ENCODE measurements at regions not wholly inside any gene's neighbourhood (a gene's known extent, or its start where the extent isn't known, plus 50 kb on each side); places are given as distances from the start of the nearest gene placed in this dataset.
"Not testable (repeated sequence)": the region's sequence is repeated elsewhere in the genome, so short reads cannot be mapped to it uniquely, and the experiment has no call there.

DNA sequence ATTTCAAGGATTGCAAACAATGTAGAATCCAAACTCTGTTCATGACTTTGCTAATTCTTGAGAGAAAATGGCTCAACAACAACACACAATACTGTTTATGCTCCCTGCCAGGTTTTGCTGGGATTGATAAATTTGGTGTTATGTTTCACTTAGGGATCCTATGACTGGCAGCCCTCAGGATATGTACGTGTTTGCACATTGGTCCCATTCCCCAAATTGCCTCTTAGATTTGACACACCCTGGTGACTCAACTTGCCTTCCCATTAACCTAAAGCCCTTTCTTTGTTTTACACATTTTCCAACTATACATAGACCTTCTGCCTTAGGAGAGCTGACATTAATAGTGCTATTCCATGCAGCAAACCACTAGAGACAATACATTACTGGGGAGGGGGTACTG is 809.4 kb upstream of the AMELY start:
- no peak for DNase-seq

DNA sequence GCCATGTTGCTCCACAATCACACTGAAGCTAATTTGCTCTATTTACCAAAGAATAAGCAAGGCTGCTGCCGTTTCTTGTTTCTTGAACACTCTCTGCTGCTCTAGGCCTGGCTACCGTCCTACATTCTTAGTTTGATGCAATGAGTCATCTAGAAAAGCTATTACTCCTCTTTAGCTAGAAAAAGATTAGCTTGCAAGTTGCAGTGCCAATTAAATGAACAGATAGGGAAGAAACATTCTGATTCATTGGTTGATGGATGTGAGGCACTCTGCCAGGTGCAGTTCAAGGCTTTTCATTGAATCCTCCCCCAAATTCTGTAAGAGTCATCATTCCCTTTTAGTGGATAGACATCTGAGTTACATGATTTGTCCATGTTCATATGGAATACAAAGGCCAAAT is 807.7 kb upstream of the AMELY start:
- DNase-seq: no peak

DNA sequence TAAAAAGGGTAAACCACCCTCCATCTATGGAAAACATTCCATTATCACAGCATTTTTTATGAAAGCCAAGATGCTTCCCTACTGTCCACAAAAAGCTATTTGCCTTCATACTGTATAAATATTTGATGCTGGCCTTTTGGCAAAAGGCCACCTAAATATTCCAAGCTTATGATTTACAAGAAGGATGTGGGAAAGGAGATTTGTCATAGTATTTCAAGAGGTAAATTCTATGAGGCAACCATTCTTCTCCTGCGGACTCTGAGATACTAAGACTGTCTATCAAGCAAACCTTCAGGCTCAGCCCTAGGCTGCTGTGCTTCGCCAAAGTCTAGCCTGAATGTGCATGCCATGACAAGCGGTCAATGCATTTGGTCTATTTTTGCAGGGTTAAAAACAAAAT is 807.1 kb upstream of the AMELY start:
- DNase-seq: no peak

DNA sequence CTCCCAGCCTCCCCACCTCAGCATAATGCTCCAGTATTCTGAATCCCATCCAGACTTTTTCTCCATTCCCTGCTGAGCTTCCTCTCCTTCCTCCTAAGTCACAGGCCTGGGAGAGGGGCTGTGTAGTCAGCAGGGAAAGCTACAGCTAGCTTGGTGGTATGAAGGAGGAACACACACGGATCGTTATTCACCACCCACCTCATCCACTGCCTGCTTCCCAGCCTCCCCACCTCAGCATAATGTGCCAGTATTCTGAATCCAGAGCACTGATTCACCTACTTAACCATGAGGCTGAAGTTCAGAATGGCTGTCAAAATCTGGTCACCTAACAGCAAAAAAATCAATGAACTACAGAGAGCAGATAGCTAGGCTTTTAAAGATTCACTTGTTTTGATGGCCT is 806.6 kb upstream of the AMELY start:
- no peak for DNase-seq

DNA sequence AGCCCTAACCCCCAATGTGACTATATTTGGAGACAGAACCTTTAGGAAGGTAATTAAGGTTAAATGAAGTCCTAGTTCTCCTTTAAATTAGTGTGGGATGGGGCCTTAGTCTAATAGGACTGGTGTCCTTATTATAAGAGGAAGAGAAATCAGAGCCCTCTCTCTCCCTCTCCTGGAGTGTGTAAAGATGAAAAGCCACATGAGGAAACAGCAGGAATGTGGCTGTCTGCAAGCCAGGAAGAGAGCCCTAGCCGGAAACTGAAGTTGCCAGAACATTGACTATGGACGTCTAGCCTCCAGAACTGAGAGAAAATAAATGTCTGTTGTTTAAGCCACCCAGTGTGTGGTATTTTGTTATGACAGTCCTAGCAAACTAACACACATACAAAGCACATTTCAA is 802.9 kb upstream of the AMELY start:
- no peak for DNase-seq

DNA sequence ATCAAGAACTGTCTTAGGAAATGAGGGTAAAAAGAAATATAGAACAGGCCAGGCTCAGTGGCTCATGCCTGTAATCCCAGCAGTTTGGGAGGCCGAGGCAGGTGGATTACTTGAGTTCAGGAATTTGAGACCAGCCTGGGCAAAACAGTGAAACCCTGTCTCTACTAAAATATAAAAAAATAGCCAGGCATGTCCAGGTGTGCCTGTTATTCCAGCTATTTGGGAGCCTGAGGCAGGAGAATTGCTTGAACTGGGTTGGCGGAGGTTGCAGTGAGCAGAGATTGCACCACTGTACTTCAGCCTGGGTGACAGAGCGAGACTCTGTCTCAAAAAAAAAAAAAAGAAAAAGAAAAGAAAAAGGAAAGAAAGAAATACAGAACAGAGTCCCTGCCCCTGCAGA is 802.2 kb upstream of the AMELY start:
- DNase-seq: not testable (repeated sequence)

DNA sequence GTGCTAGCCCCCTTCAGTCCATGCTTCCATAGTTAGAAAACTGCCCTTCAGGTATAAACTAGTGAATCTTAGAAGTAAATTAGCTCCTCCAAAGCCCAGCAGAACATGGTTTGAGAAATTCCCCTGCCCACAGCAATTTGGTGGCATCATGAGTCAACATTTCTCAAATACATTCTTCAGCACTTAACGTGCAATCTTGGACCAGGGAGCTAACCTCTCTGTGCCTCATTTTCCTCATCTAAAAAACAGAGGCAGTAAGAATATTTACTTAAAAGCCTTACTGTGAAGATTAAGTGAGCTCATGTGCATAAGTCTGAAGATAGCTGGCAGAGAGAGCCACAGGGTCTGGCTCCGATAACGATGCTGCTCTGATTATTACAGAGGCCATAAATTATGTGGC is 800.7 kb upstream of the AMELY start:
- DNase-seq: no peak

DNA sequence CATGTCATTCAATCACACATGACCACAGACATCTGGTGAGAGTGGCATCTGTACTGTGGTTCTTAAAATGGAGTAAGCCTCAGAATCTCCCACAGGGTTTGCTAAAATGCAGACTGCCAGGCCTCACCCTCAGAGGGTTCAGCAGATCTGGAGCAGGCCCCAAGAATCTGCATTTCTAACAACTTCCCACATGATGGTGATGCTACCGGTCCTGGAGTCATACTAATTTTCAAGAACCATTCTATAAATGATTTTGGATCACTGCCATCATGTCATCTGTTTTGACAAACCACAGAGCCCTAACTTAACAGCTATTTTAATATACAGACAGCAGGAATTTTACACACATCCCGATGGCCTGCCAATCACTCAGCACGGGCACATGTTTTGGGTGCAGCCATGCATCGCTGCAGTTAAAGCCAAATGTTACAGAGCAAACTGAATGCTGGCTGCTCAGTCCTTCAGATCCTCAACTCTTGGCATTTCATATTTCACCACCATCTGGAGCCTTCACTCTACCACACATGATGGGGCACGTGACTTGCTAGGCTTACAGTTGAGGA is 792.1 kb upstream of the AMELY start:
- DNase-seq: no peak

DNA sequence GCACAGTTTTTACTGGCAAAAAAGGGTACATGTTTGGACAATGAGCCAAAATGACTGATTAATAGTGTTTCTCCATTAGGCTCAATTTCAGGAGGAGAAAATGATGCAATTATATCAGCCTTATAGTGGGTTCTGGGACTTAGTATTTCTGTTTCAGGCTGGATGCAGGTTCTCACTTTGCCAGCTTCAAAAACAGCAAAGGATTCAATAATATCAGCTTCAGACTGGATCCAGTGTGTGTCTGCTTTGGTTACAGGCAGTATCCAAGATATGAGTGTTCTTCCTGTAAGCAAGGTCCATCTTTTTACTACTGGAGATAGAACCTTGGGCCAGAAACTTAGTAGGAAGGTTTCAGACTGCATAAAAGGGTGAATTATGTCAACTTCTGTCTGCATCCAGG is 790.9 kb upstream of the AMELY start:
- no peak for DNase-seq

DNA sequence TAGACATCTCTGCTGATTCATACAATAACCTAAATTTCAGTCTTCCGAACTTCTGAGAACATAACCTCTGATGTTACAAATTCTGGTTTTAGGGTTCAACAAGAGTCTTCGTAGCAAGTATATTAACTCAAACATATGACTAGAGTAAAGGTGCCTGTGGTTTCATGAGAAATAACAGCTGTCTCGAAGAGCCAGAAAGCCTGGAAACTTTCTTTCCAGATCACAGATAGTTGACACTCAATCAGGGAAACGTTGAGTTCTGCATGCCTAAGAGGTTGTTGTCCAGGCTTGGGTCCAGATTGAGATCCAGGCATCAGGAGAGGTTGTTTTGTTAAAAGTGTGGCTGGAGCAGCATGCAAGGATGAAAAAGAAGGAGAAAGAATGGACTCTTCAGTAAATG is 790.1 kb upstream of the AMELY start:
- DNase-seq: no peak

DNA sequence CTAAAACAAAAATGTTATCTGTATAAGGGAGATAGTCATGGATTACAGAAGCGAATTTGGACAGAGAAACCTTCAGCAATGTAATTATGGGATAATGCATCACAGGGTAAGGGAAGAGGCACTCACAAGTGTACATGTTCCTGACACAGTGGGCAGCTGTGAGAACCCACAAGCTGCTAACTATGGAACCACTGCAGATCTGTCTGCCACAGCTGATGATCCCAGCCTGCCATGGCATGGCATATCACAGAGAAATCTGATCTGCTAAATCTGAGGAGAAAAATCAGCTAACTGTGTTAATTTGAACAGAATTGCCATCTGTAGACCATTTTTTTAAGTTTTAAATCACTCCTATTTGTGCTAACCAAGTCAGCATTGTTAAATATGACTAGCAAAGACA is 786.0 kb upstream of the AMELY start:
- DNase-seq: no peak

DNA sequence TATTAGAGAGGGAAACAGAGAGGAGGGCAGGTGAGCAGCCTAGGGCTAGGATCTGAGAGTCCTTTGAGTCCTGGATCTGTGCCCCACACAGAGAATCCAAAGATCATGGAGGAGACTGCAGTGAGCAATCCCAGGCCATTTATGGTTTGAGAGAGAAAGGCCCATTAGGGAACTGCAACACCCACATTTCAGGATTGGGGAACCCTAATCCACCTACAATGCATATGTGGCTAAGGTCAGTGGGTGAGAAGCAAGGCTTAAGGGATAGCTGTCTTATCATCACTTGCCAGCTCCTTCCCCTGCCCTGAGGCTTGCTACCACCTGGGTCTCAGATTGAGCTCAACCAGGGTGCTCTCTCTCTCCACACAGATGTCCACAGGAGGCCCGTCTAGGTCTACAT is 781.1 kb upstream of the AMELY start:
- no peak for DNase-seq

DNA sequence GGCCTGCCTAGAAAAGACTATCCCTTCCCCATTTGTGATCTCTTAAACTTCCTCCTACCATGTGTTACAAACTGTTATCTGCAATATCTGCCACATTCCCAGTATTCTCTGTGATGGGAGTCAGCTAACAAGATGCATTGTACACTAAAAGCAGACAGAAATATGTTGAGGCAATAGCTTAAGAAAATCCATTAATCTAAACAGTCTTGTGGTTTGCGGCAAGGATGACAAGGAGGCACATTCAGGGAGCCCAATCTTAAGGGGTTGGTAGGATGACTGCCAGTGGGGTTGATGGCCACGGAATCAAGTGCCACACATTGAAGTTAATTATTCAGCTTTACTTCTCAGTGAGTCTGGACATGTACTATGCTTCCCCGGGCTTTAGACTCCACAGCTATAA is 775.5 kb upstream of the AMELY start:
- DNase-seq: no peak

DNA sequence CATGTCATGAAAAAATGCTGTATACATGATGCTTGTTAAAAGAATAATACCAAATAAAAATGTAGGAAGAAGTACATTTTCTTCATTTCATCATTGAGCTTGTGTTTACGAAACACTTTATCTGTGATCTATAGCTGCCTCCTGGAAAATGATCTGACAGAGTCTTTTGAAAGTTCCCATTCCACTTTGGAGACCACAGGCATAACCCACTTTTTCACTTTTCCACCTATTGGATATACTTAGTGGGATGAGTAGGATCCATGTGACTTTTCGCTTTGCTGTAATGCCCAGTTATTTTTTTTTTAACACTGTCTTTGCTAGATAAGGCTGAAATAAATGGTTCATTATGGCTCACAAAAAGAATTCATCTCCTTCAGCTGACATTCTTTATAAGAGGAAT is 773.0 kb upstream of the AMELY start:
- DNase-seq: no peak

DNA sequence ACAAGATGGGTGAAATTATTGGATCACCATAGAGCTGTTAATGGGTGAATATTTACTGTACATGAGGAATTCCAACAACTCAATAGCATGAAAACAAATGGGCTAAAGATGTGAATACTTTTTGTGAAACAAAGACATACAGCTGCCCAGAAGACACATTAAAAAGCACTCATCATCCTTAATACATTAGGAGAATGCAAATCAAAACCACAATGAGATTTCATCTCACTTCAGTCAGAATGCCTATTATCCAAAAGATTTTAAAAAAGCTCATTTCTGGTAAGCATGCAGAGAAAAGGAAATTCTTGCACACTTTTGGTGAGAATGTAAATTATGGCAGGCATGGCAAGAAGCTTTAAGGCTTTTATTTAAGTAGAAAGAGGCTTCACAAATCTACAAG is 770.8 kb upstream of the AMELY start:
- DNase-seq: no peak

DNA sequence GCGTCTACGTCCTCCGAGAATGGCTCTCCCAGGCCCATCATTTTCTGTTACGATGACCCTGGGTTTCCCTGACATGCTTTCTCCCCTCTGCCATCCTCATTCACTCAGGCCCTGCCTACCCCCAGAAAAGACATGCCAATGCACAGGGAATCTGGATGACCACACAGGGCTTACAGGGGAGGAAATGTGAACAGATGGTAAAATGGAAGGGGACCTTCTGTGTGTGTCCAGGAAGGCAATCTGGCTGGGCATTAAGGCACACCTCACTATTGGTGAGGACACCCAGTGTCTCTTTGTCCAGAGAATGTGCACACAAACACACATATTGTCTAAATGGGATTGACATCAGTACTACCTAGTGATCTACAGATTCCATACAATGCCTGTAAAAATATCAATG is 769.9 kb upstream of the AMELY start:
- no peak for DNase-seq

DNA sequence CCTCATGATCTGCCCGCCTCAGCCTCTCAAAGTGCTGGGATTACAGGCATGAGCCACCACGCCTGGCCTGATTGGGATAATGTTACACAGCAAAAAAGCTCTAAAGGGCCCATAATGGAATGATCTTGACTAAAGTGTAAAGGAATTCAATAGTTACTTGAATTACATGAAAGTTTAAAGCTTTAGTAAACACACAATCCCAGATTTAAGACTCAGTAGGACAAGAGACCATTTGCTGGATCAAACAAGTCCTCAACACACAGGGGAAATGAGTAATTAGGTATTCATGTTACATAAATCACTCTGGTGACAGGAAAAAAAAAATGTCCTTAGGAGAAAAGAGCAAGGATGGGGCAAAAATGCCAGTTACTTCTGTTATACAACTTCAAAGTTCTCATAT is 762.9 kb upstream of the AMELY start:
- DNase-seq: no peak

DNA sequence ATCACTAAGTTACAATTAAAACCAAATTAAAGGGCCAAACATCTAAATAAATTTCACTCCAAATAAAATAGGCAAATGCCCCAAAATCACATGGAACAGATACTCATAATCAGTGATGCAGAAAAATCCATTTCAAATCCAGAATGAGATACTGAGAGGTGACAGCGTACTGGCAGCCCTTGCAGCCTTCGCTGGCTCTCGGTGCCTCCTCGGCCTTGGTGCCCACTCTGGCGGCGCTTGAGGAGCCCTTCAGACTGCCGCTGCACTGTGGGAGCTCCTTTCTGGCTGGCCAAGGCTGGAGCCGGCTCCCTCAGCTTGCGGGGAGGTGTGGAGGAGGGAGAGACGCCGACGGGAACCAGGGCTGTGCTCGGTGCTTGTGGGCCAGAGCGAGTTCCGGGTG is 761.2 kb upstream of the AMELY start:
- DNase-seq: no peak

DNA sequence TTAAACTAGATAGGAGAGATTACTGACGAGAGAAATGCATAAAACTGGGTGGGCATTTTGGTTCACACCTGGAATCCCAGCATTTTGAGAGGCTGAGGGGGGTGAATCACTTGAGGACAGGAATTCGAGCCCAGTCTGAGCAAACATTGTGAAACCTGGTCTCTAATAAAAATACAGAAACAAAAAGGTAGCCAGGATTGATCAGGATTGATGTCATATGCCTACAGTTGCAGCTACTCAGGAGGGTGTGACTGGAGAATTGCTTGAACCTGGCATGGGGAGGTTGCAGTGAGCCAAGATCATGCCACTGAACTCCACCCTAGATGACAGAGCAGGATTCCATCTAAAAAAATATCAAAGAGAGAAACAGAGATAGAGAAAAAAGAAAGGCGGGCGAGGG is 751.7 kb upstream of the AMELY start:
- DNase-seq: no peak

DNA sequence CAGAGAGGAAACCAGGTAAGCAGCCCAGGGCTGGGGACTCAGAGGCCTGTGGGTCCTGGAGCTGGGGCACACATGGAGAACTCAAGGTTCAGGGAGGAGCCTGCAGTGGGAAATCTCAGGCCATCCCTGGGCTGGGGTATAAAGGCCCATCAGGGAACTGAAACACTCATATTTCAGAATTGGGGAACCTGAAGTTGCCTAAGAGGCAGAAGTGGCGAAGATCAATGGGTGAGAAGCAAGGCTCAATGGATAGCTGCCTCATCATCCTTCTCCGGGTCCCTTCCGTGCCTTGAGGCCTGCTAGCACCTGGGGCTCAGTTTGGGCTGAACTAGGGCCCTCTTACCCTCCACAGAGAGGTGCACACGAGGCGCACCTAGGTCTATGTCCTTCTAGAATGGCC is 747.5 kb upstream of the AMELY start:
- DNase-seq: no peak

DNA sequence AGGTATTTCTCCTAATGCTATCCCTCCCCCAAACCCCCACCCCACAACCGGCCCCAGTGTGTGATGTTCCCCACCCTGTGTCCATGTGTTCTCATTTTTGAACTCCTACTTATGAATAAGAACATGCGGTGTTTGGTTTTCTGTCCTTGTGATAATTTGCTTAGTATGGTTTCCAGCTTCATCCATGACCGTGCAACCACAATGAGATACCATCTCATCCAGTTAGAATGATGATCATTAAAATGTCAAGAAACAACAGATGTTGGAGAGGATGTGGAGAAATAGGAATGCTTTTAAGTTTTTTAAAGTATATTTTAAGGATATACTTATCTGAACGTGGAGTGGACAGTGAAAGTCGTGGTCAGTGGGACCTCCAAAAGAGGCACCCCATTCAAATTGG is 745.0 kb upstream of the AMELY start:
- DNase-seq: no peak

DNA sequence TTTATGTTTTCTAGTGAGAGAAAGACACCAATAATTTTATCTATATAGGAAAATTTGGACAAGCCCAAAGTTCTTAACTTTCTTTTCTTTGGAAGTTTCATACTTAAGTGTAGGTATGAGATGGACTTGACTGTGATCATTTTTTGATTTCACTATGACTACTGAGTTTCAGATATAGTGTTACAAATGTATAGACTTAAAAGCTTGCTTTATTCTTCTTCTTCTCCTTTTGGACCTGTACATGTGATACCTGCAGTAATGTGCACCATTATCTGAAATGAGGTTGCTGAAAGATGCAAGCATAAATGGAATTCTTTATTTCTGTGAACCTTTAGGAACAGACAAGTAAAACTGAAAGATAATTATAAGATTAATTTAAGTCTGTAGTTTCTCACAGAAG is 743.4 kb upstream of the AMELY start:
- DNase-seq: no peak

DNA sequence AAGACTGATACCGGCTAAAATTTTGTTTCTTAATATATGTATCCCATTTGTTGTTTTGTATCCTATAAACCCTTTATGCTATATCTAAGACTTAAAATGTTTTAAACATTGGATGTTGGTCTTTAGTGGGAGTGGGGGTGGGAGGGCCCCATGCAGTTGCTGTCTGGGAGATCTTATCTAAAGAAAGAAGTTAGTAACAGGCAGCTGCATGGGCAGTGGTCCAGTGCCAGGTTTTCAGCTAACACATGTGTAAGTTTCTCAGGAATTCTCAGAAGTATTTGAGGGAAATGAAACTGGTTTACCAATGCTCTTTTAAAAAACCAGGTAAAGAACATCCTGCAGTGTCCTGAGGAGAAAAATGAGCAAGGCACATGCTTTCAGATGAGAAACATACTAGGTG is 738.3 kb upstream of the AMELY start:
- DNase-seq: not testable (repeated sequence)

Data from stimulated activated CD4-positive, alpha-beta T cell treated with anti-CD3 and anti-CD28 coated beads, Interleukin-2, amount 100 ng/mL, for 48 hours (primary cell).